SU-DHL-6 (cell line): ENCODE measurements at regions not wholly inside any gene's neighbourhood (a gene's known extent, or its start where the extent isn't known, plus 50 kb on each side); places are given as distances from the start of the nearest gene placed in this dataset.

Experiments used
- CTCF ChIP-seq: fragments of 200-600 bp; sonication (generic); IDR thresholded peaks from one replicate; pipeline ENCODE4 v1.5.1; 2017; ENCODE audit warnings: antibody characterized with exemption, mild to moderate bottlenecking, low read length, moderate library complexity; ENCODE audit not compliant: insufficient read depth, poor library complexity, severe bottlenecking
- EZH2phosphoT487 ChIP-seq: fragments of 200-600 bp; sonication (generic), shearing (Covaris generic); conservative IDR thresholded peaks from 2 replicates; pipeline ENCODE4 v1.6.1; 2018; ENCODE audit warnings: mild to moderate bottlenecking, antibody characterized with exemption, low read length, moderate library complexity, mixed read lengths

- no peak for TF ChIP-seq CTCF
- TF ChIP-seq EZH2phosphoT487 = no peak
Observed at GRCh38 chr6:68368845-68369244, 266.2 kb upstream of the ADGRB3 start.
